DLD1 (cell line): ENCODE measurements at regions not wholly inside any gene's neighbourhood (a gene's known extent, or its start where the extent isn't known, plus 50 kb on each side); places are given as distances from the start of the nearest gene placed in this dataset.
"Not testable (repeated sequence)": the region's sequence is repeated elsewhere in the genome, so short reads cannot be mapped to it uniquely, and the experiment has no call there.

ENCODE experiments used
- in situ Hi-C: cut with HindIII; loops from 2 replicates; pipeline ENCODE4 v1.10.0; 2017; ENCODE audit warnings: low sequenced_read_pairs

GRCh38 chr13:66072097-66072496, 1158.0 kb downstream of the PCDH9 start:
- in situ Hi-C loops = not testable (repeated sequence)

- in situ Hi-C loops = no loop called here
Measured at GRCh38 chr13:66071608-66072007, 1158.5 kb downstream of the PCDH9 start.

- in situ Hi-C loops = no loop called here
Measured at GRCh38 chr13:66071029-66071428, 1159.1 kb downstream of the PCDH9 start.

- in situ Hi-C loops = no loop called here
Measured at GRCh38 chr13:66069570-66069969, 1160.6 kb downstream of the PCDH9 start.

- in situ Hi-C loops = no loop called here
Measured at GRCh38 chr13:66068683-66069082, 1161.5 kb downstream of the PCDH9 start.

GRCh38 chr13:66048888-66049287, 1181.2 kb downstream of the PCDH9 start:
- in situ Hi-C loops = no loop called here

GRCh38 chr13:66040506-66040905, 1189.6 kb downstream of the PCDH9 start:
- in situ Hi-C loops = no loop called here

GRCh38 chr13:66037096-66037495, 1193.0 kb downstream of the PCDH9 start:
- in situ Hi-C loops = no loop called here

GRCh38 chr13:66036636-66037035, 1193.5 kb downstream of the PCDH9 start:
- in situ Hi-C loops = no loop called here

GRCh38 chr13:66036024-66036614, 1194.0 kb downstream of the PCDH9 start:
- in situ Hi-C loops = no loop called here

GRCh38 chr13:66033924-66034323, 1196.2 kb downstream of the PCDH9 start:
- in situ Hi-C loops = no loop called here

GRCh38 chr13:66021846-66022245, 1208.3 kb downstream of the PCDH9 start:
- in situ Hi-C loops = no loop called here

GRCh38 chr13:66014771-66015170, 1215.4 kb downstream of the PCDH9 start:
- in situ Hi-C loops = no loop called here

GRCh38 chr13:66009241-66009640, 1220.9 kb downstream of the PCDH9 start:
- in situ Hi-C loops = no loop called here

GRCh38 chr13:66003558-66003957, 1226.6 kb downstream of the PCDH9 start:
- in situ Hi-C loops = no loop called here

- in situ Hi-C loops = no loop called here
Measured at GRCh38 chr13:66001140-66001539, 1229.0 kb downstream of the PCDH9 start.

- in situ Hi-C loops = no loop called here
Measured at GRCh38 chr13:65999411-65999810, 1230.7 kb downstream of the PCDH9 start.

GRCh38 chr13:65990684-65991083, 1239.5 kb downstream of the PCDH9 start:
- in situ Hi-C loops = no loop called here

GRCh38 chr13:65985612-65986011, 1244.5 kb downstream of the PCDH9 start:
- in situ Hi-C loops = no loop called here

GRCh38 chr13:65977525-65977924, 1252.6 kb downstream of the PCDH9 start:
- in situ Hi-C loops = no loop called here

- in situ Hi-C loops = no loop called here
Measured at GRCh38 chr13:65971541-65971940, 1258.6 kb downstream of the PCDH9 start.

GRCh38 chr13:65966991-65967451, 1263.1 kb downstream of the PCDH9 start:
- in situ Hi-C loops = no loop called here

- in situ Hi-C loops = no loop called here
Measured at GRCh38 chr13:65965501-65965900, 1264.6 kb downstream of the PCDH9 start.
